Ovary (tissue), 3 donors: ENCODE measurements at regions not wholly inside any gene's neighbourhood (a gene's known extent, or its start where the extent isn't known, plus 50 kb on each side); places are given as distances from the start of the nearest gene placed in this dataset.

ENCODE experiments used
- POLR2A ChIP-seq: fragments of 450-650 bp; IDR thresholded peaks from one replicate; pipeline ENCODE4 v1.6.1; 2017; ENCODE audit warnings: antibody characterized with exemption, mild to moderate bottlenecking, moderate library complexity
- TF ChIP-seq, protein P1 (sequence below), 3 donors: fragments of 450-650 bp in 2 of 3; fragments of 200-600 bp in 1 of 3; IDR thresholded peaks; one replicate each; pipeline versions ENCODE4 v1.5.1 to v1.8.0; 2016 to 2022; ENCODE audit warnings: antibody characterized with exemption in 3 of 3, mild to moderate bottlenecking in 1 of 3
- donor health status: DM: no; HTN: no; CAD: no.

DNA sequence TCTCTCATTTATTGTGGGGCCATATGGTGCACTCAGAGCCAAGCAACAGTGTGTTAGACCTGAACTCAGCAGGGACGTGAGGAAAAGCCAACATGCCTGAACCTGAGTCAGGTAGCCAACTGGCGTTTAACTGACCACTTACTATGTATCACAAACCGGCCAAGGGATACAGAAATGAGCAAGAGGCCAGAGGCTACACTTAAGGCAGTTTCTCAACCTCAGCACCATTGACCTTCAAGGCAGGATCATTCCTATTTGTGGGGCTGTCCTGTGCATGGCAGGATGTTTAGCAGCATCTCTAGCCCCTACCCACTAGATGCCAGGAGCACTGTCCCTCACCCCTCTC, 103.5 kb upstream of the NANOS1 start:
- TF ChIP-seq, protein P1, sequence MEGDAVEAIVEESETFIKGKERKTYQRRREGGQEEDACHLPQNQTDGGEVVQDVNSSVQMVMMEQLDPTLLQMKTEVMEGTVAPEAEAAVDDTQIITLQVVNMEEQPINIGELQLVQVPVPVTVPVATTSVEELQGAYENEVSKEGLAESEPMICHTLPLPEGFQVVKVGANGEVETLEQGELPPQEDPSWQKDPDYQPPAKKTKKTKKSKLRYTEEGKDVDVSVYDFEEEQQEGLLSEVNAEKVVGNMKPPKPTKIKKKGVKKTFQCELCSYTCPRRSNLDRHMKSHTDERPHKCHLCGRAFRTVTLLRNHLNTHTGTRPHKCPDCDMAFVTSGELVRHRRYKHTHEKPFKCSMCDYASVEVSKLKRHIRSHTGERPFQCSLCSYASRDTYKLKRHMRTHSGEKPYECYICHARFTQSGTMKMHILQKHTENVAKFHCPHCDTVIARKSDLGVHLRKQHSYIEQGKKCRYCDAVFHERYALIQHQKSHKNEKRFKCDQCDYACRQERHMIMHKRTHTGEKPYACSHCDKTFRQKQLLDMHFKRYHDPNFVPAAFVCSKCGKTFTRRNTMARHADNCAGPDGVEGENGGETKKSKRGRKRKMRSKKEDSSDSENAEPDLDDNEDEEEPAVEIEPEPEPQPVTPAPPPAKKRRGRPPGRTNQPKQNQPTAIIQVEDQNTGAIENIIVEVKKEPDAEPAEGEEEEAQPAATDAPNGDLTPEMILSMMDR (IDR thresholded peaks at IDR 0.05) = no peak
- no peak for TF ChIP-seq POLR2A
